HepG2 (cell line): ENCODE measurements at regions not wholly inside any gene's neighbourhood (a gene's known extent, or its start where the extent isn't known, plus 50 kb on each side); places are given as distances from the start of the nearest gene placed in this dataset.

Experiments
- ATAC-seq: fragments of 200-7000 bp; cut with Tn5 transposase; 3 replicates; pipeline ENCODE4 v1.9.1; 2020; ENCODE audit warnings: mild to moderate bottlenecking, moderate library complexity
- BruUV-seq: library from RNA; stranded (reverse); fragments of 400-500 nt; replicated peaks from 2 replicates; lab custom pipeline; 2021; lab: Mats Ljungman, UMichigan
- CTCF ChIA-PET: fragments of 300-600 bp; formaldehyde crosslinking; extraction: SDS; loops from one replicate; lab custom pipeline; 2021; ENCODE audit warnings: low total read pairs, inconsistent platforms, low intra/inter-chr PET ratio; lab: Yijun Ruan, JAX
- POLR2A ChIA-PET: fragments of 350-600 bp; sonication (Branson Sonifier 250); formaldehyde crosslinking; loops from one replicate; lab custom pipeline; 2020; ENCODE audit warnings: antibody characterized with exemption, inconsistent platforms; lab: Yijun Ruan, JAX
- DNase-seq: peaks from one replicate; pipeline ENCODE4 v3.0.0-alpha.2; 2015; ENCODE audit warnings: low spot score
- FAIRE-seq: peaks from 3 replicates; lab custom pipeline; 2011; peaks lifted over from hg19 to GRCh38; lab: Jason Lieb, UNC
- H2AFZ ChIP-seq: one replicate; pipeline ENCODE4 v1.6.1; 2011; ENCODE audit warnings: low read length, inconsistent platforms
- H3K27ac ChIP-seq: fragments of 300-600 bp; 3 replicates; pipeline ENCODE4 v1.8.0; 2011; ENCODE audit warnings: mixed run types, mild to moderate bottlenecking, mixed read lengths, low read length, inconsistent platforms; ENCODE audit not compliant: insufficient read depth; ENCODE audit errors: extremely low read length
- H3K27me3 ChIP-seq, 2 experiments: fragments of 200-600 bp in 1 of 2; 2 replicates in 1 of 2; 3 replicates in 1 of 2; pipeline versions ENCODE4 v1.6.0 to v1.8.0; 2011; ENCODE audit warnings: low read length in 2 of 2, mild to moderate bottlenecking in 2 of 2, moderate library complexity in 2 of 2, inconsistent platforms in 1 of 2; ENCODE audit not compliant: insufficient read depth in 2 of 2, control insufficient read depth in 1 of 2
- H3K36me3 ChIP-seq, 2 experiments: fragments of 200-600 bp in 1 of 2; replicated peaks in 1 of 2; 2 replicates in 1 of 2; 3 replicates in 1 of 2; pipeline versions ENCODE4 v1.5.1 to v1.8.0; 2011; ENCODE audit warnings: low read length in 2 of 2, inconsistent platforms in 1 of 2; ENCODE audit not compliant: insufficient read depth in 2 of 2, control insufficient read depth in 1 of 2
- H3K4me1 ChIP-seq: 2 replicates; pipeline ENCODE4 v1.5.1; 2012; ENCODE audit warnings: low read length, inconsistent platforms; ENCODE audit not compliant: insufficient read depth
- H3K4me2 ChIP-seq: 2 replicates; pipeline ENCODE4 v1.6.0; 2011; ENCODE audit warnings: low read depth, low read length, inconsistent platforms
- H3K4me3 ChIP-seq, 3 experiments: fragments of 200-600 bp in 1 of 3; sonication (generic), shearing (Covaris generic) in 1 of 3; replicated peaks in 1 of 3; 2 replicates each; pipeline ENCODE4 v1.5.1; 2011 to 2016; ENCODE audit warnings: low read length in 3 of 3, inconsistent platforms in 2 of 3, low read depth in 2 of 3, mild to moderate bottlenecking in 2 of 3, control low read depth in 1 of 3, mixed read lengths in 1 of 3; ENCODE audit not compliant: insufficient read depth in 1 of 3
- H3K79me2 ChIP-seq: one replicate; pipeline ENCODE4 v1.6.1; 2011; ENCODE audit warnings: low read length, inconsistent platforms; ENCODE audit not compliant: insufficient read depth
- H3K9ac ChIP-seq: 2 replicates; pipeline ENCODE4 v1.6.0; 2011; ENCODE audit warnings: mild to moderate bottlenecking, low read depth, low read length, inconsistent platforms; ENCODE audit not compliant: insufficient read depth
- H3K9me3 ChIP-seq: 2 replicates; pipeline ENCODE4 v1.5.1; 2012; ENCODE audit warnings: mild to moderate bottlenecking, low read length
- H4K20me1 ChIP-seq: 2 replicates; pipeline ENCODE4 v1.6.0; 2011; ENCODE audit warnings: inconsistent platforms, mild to moderate bottlenecking, low read length, moderate library complexity; ENCODE audit not compliant: insufficient read depth
- ETV5 ChIP-seq: IDR thresholded peaks from 2 replicates; pipeline ENCODE4 v1.6.1; 2018; ENCODE audit warnings: missing biosample characterization, missing genetic modification reagents, inconsistent platforms, borderline replicate concordance
- JDP2 ChIP-seq: sonication (generic); formaldehyde crosslinking; IDR thresholded peaks from 2 replicates; pipeline ENCODE4 v1.8.1; 2022; ENCODE audit warnings: missing genetic modification reagents, borderline replicate concordance
- PHF21A ChIP-seq: sonication (generic); formaldehyde crosslinking; IDR thresholded peaks from 2 replicates; pipeline ENCODE4 v1.5.0; 2020; ENCODE audit warnings: mild to moderate bottlenecking, missing genetic modification reagents
- SALL1 ChIP-seq: sonication (generic); formaldehyde crosslinking; IDR thresholded peaks from 2 replicates; pipeline ENCODE4 v1.8.0; 2022; ENCODE audit warnings: mild to moderate bottlenecking, missing genetic modification reagents
- SP5 ChIP-seq: IDR thresholded peaks from 2 replicates; pipeline ENCODE4 v1.6.1; 2016; ENCODE audit warnings: low read depth, borderline replicate concordance
- WGBS: methylation state at CpG from one replicate; pipeline ENCODE4 v1.1.6; 2017; ENCODE audit warnings: low lambda C conversion rate; 5-methylcytosine and 5-hydroxymethylcytosine counted together
- in situ Hi-C: cut with HindIII; loops from 2 replicates; pipeline ENCODE4 v1.10.0; 2017; ENCODE audit warnings: low pct_unique_long_range_greater_than_20kb; ENCODE audit not compliant: extremely low pct_ligation_motif_present
- intact Hi-C: fragments of 100-400 bp; cut with micrococcal nuclease; formaldehyde crosslinking; loops from one replicate; pipeline ENCODE4 v1.10.0; 2022; ENCODE audit not compliant: unreplicated experiment
- TF ChIP-seq, protein P1 (sequence below): sonication (generic); formaldehyde crosslinking; IDR thresholded peaks from 2 replicates; pipeline ENCODE4 v1.5.1; 2020; ENCODE audit warnings: mild to moderate bottlenecking, missing genetic modification reagents, moderate library complexity
- TF ChIP-seq, protein P2 (sequence below), 2 experiments: sonication (generic) in 1 of 2; formaldehyde crosslinking in 1 of 2; IDR thresholded peaks; 2 replicates each; pipeline versions ENCODE4 v1.4.0 to v1.6.1; 2016 to 2020; ENCODE audit warnings: borderline replicate concordance in 1 of 2, low read depth in 1 of 2, mild to moderate bottlenecking in 1 of 2, missing genetic modification reagents in 1 of 2

DNA sequence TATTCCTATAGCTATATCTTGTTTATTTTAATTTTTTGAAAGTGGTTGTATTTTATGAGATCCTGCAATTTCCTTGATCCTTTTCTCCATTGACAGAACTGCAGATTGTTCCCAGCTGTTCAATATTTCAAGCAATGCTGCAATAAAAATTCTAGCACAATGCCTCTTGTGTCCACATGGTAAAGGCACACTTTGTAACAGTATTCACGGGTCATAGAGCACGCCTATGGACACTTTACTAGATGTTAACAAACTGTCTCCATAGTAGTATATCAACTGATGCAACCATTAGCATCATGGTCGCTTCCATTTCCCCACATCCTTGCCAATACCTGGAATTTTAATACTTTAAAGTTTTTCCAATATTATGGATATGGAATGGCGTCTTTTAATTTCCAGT, 123.9 kb upstream of the FZD8 start:
- peaks cover 20% of the 10 kb centered on the region for H3K4me1 ChIP-seq
- no peak overlapping the region for H3K9ac ChIP-seq
- no peak for FAIRE-seq
- H3K79me2 ChIP-seq: no peaks in the 10 kb centered on the region
- H2AFZ ChIP-seq: no peak overlapping the region
- ChIA-PET CTCF (no interaction called here), POLR2A (no interaction called here)
- no peak overlapping the region for H3K4me3 ChIP-seq
- no peak for DNase-seq
- H4K20me1 ChIP-seq: no peaks in the 10 kb centered on the region
- ATAC-seq: no peak
- no peaks in the 10 kb centered on the region for H3K36me3 ChIP-seq
- H3K4me2 ChIP-seq: no peak overlapping the region
- no peaks in the 10 kb centered on the region; a peak in 1 of 5 replicates for H3K27me3 ChIP-seq
- WGBS: 43% methylated on average over 4 of the region's 4 CpGs
- in situ Hi-C loops (no loop called here), intact Hi-C loops (no loop called here)
- H3K27ac ChIP-seq: no peak overlapping the region
- no peak for TF ChIP-seq JDP2 (CRISPR knock-in tag)
- BruUV-seq: no TSS peak
- H3K9me3 ChIP-seq: no peaks in the 10 kb centered on the region

- no peak for DNase-seq
- H2AFZ ChIP-seq: no peak overlapping the region
- TF ChIP-seq, protein P1, sequence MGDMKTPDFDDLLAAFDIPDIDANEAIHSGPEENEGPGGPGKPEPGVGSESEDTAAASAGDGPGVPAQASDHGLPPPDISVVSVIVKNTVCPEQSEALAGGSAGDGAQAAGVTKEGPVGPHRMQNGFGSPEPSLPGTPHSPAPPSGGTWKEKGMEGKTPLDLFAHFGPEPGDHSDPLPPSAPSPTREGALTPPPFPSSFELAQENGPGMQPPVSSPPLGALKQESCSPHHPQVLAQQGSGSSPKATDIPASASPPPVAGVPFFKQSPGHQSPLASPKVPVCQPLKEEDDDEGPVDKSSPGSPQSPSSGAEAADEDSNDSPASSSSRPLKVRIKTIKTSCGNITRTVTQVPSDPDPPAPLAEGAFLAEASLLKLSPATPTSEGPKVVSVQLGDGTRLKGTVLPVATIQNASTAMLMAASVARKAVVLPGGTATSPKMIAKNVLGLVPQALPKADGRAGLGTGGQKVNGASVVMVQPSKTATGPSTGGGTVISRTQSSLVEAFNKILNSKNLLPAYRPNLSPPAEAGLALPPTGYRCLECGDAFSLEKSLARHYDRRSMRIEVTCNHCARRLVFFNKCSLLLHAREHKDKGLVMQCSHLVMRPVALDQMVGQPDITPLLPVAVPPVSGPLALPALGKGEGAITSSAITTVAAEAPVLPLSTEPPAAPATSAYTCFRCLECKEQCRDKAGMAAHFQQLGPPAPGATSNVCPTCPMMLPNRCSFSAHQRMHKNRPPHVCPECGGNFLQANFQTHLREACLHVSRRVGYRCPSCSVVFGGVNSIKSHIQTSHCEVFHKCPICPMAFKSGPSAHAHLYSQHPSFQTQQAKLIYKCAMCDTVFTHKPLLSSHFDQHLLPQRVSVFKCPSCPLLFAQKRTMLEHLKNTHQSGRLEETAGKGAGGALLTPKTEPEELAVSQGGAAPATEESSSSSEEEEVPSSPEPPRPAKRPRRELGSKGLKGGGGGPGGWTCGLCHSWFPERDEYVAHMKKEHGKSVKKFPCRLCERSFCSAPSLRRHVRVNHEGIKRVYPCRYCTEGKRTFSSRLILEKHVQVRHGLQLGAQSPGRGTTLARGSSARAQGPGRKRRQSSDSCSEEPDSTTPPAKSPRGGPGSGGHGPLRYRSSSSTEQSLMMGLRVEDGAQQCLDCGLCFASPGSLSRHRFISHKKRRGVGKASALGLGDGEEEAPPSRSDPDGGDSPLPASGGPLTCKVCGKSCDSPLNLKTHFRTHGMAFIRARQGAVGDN (CRISPR knock-in tag): peak; percentile 54
- TF ChIP-seq, protein P2, sequence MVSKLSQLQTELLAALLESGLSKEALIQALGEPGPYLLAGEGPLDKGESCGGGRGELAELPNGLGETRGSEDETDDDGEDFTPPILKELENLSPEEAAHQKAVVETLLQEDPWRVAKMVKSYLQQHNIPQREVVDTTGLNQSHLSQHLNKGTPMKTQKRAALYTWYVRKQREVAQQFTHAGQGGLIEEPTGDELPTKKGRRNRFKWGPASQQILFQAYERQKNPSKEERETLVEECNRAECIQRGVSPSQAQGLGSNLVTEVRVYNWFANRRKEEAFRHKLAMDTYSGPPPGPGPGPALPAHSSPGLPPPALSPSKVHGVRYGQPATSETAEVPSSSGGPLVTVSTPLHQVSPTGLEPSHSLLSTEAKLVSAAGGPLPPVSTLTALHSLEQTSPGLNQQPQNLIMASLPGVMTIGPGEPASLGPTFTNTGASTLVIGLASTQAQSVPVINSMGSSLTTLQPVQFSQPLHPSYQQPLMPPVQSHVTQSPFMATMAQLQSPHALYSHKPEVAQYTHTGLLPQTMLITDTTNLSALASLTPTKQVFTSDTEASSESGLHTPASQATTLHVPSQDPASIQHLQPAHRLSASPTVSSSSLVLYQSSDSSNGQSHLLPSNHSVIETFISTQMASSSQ (IDR thresholded peaks at IDR 0.05; ENCODE audit: low read depth): no peak
- TF ChIP-seq, protein P2 (CRISPR knock-in tag; IDR thresholded peaks at IDR 0.05; ENCODE audit: borderline replicate concordance): no peak
- TF ChIP-seq SP5 (peak; percentile 60; the same call in 1 of the 2 replicates), PHF21A (CRISPR knock-in tag) (no peak), ETV5 (CRISPR knock-in tag) (peak; percentile 24; the same call in 1 of the 2 replicates), SALL1 (CRISPR knock-in tag) (peak; percentile 29; the same call in 1 of the 2 replicates)
These were observed 123.0 kb upstream of the FZD8 start for GRCh38 chr10:35765066-35765527.

More at GRCh38 chr10:35765066-35765527, 123.0 kb upstream of the FZD8 start:
- Histone ChIP-seq H3K4me1 (peaks cover 20% of the 10 kb centered on the region), H3K4me3 (peak overlapping the region in 1 of 3 experiments; percentile 43; a peak in 1 of 6 replicates), H3K79me2 (no peaks in the 10 kb centered on the region), H3K9ac (no peak overlapping the region), H4K20me1 (no peaks in the 10 kb centered on the region), H3K9me3 (no peaks in the 10 kb centered on the region), H3K27me3 (no peaks in the 10 kb centered on the region; a peak in 1 of 5 replicates), H3K36me3 (no peaks in the 10 kb centered on the region), H3K27ac (no peak overlapping the region), H3K4me2 (0 out of 2 replicates have a peak overlapping the region, but pooled peaks have one; percentile 24)
- FAIRE-seq: no peak
- intact Hi-C loops (no loop called here), in situ Hi-C loops (no loop called here)
- ChIA-PET POLR2A (no interaction called here), CTCF (no interaction called here)
- 33% methylated on average over 22 of the region's 24 CpGs for WGBS
- no TSS peak for BruUV-seq
- peak; percentile 89 for ATAC-seq
